HepG2 (cell line): ENCODE measurements at regions not wholly inside any gene's neighbourhood (a gene's known extent, or its start where the extent isn't known, plus 50 kb on each side); places are given as distances from the start of the nearest gene placed in this dataset.

Experiments
- ATF6 ChIP-seq: sonication (generic); formaldehyde crosslinking; conservative IDR thresholded peaks from 2 replicates; pipeline ENCODE4 v1.4.0; 2020; ENCODE audit warnings: missing genetic modification reagents
- CC2D1A ChIP-seq: sonication (generic); formaldehyde crosslinking; IDR thresholded peaks from 2 replicates; pipeline ENCODE4 v1.8.1; 2023; ENCODE audit warnings: mild to moderate bottlenecking, missing genetic modification reagents
- IKZF1 ChIP-seq: fragments of 450-650 bp; IDR thresholded peaks from 2 replicates; pipeline ENCODE4 v1.7.1; 2016
- MZF1 ChIP-seq: sonication (generic); formaldehyde crosslinking; IDR thresholded peaks from 2 replicates; pipeline ENCODE4 v1.8.1; 2023; ENCODE audit warnings: mild to moderate bottlenecking, missing genetic modification reagents, borderline replicate concordance
- NFAT5 ChIP-seq: sonication (generic); formaldehyde crosslinking; IDR thresholded peaks from 2 replicates; pipeline ENCODE4 v1.4.0; 2020; ENCODE audit warnings: missing genetic modification reagents
- NR2C2 ChIP-seq: sonication (generic); formaldehyde crosslinking; IDR thresholded peaks from 2 replicates; pipeline ENCODE4 v1.4.0; 2020; ENCODE audit warnings: missing genetic modification reagents, mild to moderate bottlenecking, moderate library complexity, borderline replicate concordance
- PPARG ChIP-seq: conservative IDR thresholded peaks from 2 replicates; pipeline ENCODE4 v1.6.1; 2016; ENCODE audit warnings: missing biosample characterization, missing genetic modification reagents
- SIN3A ChIP-seq: IDR thresholded peaks from 2 replicates; pipeline ENCODE4 v1.6.1; 2011; ENCODE audit warnings: low read depth, mild to moderate bottlenecking, control low read depth, low read length, borderline replicate concordance
- TOE1 ChIP-seq: sonication (generic); formaldehyde crosslinking; IDR thresholded peaks from 2 replicates; pipeline ENCODE4 v1.4.0; 2020; ENCODE audit warnings: mild to moderate bottlenecking, missing genetic modification reagents
- ZBTB44 ChIP-seq: sonication (generic); formaldehyde crosslinking; IDR thresholded peaks from 2 replicates; pipeline ENCODE4 v1.4.0; 2020; ENCODE audit warnings: missing genetic modification reagents
- ZBTB7A ChIP-seq: sonication (generic); formaldehyde crosslinking; IDR thresholded peaks from 2 replicates; pipeline ENCODE4 v1.8.0; 2022; ENCODE audit warnings: mild to moderate bottlenecking, missing genetic modification reagents
- ZFX ChIP-seq: sonication (generic); formaldehyde crosslinking; IDR thresholded peaks from 2 replicates; pipeline ENCODE4 v1.4.0; 2020; ENCODE audit warnings: mild to moderate bottlenecking, low read depth, missing genetic modification reagents, moderate library complexity
- ZMYM2 ChIP-seq: sonication (generic); formaldehyde crosslinking; IDR thresholded peaks from 2 replicates; pipeline ENCODE4 v1.8.0; 2022; ENCODE audit warnings: mild to moderate bottlenecking, missing genetic modification reagents
- ZNF253 ChIP-seq: sonication (generic); formaldehyde crosslinking; IDR thresholded peaks from 2 replicates; pipeline ENCODE4 v1.8.0; 2022; ENCODE audit warnings: mild to moderate bottlenecking, missing genetic modification reagents, borderline replicate concordance
- ZNF547 ChIP-seq: sonication (generic); formaldehyde crosslinking; IDR thresholded peaks from 2 replicates; pipeline ENCODE4 v1.5.1; 2020; ENCODE audit warnings: mild to moderate bottlenecking, missing genetic modification reagents
- TF ChIP-seq, protein P1 (sequence below): sonication (generic); formaldehyde crosslinking; IDR thresholded peaks from 2 replicates; pipeline ENCODE4; 2020; ENCODE audit warnings: missing genetic modification reagents, mild to moderate bottlenecking, borderline replicate concordance

GRCh38 chr3:8443829-8444791, 57.5 kb upstream of the LMCD1 start (continued):
- TF ChIP-seq ZFX (CRISPR knock-in tag) (peak; percentile 53; the same call in 1 of the 2 replicates), TOE1 (0 out of 2 replicates have a peak, but pooled peaks have one; percentile 69), ZMYM2 (0 out of 2 replicates have a peak, but pooled peaks have one; percentile 47), NR2C2 (CRISPR knock-in tag) (peak; percentile 4; the same call in 1 of the 2 replicates), PPARG (peak; percentile 76), NFAT5 (CRISPR knock-in tag) (no peak), ZBTB7A (CRISPR knock-in tag) (no peak), ZBTB44 (no peak), IKZF1 (no peak), CC2D1A (CRISPR knock-in tag) (no peak), ZNF547 (CRISPR knock-in tag) (no peak), SIN3A (peak; percentile 73; the same call in 1 of the 2 replicates), ATF6 (CRISPR knock-in tag) (no peak; the same call in 1 of the 2 replicates), MZF1 (CRISPR knock-in tag) (no peak), ZNF253 (CRISPR knock-in tag) (no peak)
- TF ChIP-seq, protein P1, sequence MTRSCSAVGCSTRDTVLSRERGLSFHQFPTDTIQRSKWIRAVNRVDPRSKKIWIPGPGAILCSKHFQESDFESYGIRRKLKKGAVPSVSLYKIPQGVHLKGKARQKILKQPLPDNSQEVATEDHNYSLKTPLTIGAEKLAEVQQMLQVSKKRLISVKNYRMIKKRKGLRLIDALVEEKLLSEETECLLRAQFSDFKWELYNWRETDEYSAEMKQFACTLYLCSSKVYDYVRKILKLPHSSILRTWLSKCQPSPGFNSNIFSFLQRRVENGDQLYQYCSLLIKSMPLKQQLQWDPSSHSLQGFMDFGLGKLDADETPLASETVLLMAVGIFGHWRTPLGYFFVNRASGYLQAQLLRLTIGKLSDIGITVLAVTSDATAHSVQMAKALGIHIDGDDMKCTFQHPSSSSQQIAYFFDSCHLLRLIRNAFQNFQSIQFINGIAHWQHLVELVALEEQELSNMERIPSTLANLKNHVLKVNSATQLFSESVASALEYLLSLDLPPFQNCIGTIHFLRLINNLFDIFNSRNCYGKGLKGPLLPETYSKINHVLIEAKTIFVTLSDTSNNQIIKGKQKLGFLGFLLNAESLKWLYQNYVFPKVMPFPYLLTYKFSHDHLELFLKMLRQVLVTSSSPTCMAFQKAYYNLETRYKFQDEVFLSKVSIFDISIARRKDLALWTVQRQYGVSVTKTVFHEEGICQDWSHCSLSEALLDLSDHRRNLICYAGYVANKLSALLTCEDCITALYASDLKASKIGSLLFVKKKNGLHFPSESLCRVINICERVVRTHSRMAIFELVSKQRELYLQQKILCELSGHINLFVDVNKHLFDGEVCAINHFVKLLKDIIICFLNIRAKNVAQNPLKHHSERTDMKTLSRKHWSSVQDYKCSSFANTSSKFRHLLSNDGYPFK: no peak; the same call in 1 of the 2 replicates
